ENCODE measurements at regions not wholly inside any gene's neighbourhood (a gene's known extent, or its start where the extent isn't known, plus 50 kb on each side); places are given as distances from the start of the nearest gene placed in this dataset.

DNA sequence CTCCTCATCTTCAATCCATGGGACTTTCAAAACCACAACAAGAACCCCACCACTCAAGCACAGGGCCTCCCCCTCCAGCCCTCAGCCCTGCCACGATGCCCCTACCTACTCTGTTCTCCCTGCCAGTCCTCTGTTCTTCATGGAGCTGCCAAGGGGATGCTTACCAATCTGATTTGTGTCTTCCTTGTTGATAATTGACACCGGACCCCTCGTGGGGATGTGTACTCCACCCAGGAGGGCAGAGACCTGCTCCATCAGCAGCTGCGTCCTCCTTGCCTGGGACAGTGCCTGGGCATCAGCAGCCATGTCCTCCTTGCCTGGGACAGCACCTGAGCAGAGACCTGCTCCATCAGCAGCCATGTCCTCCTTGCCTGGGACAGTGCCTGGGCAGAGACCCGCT lies 1489.2 kb downstream of the TBC1D22A start:
- Histone ChIP-seq H3K4me3 (replicated peaks; ENCODE audit: low read depth, low read length) (no peak overlapping the region), H3K36me3 (ENCODE audit: control insufficient read depth, insufficient read depth, low read length) (no peaks in the 10 kb centered on the region), H3K27me3 (replicated peaks; ENCODE audit: control insufficient read depth, insufficient read depth, low read length) (no peaks in the 10 kb centered on the region)
- TF ChIP-seq, protein P1, sequence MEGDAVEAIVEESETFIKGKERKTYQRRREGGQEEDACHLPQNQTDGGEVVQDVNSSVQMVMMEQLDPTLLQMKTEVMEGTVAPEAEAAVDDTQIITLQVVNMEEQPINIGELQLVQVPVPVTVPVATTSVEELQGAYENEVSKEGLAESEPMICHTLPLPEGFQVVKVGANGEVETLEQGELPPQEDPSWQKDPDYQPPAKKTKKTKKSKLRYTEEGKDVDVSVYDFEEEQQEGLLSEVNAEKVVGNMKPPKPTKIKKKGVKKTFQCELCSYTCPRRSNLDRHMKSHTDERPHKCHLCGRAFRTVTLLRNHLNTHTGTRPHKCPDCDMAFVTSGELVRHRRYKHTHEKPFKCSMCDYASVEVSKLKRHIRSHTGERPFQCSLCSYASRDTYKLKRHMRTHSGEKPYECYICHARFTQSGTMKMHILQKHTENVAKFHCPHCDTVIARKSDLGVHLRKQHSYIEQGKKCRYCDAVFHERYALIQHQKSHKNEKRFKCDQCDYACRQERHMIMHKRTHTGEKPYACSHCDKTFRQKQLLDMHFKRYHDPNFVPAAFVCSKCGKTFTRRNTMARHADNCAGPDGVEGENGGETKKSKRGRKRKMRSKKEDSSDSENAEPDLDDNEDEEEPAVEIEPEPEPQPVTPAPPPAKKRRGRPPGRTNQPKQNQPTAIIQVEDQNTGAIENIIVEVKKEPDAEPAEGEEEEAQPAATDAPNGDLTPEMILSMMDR (IDR thresholded peaks at IDR 0.05; ENCODE audit: insufficient read depth, low read length, poor library complexity, severe bottlenecking): no peak
- no peak for DNase-seq (ENCODE audit: extremely low read depth, insufficient read length)

DNA sequence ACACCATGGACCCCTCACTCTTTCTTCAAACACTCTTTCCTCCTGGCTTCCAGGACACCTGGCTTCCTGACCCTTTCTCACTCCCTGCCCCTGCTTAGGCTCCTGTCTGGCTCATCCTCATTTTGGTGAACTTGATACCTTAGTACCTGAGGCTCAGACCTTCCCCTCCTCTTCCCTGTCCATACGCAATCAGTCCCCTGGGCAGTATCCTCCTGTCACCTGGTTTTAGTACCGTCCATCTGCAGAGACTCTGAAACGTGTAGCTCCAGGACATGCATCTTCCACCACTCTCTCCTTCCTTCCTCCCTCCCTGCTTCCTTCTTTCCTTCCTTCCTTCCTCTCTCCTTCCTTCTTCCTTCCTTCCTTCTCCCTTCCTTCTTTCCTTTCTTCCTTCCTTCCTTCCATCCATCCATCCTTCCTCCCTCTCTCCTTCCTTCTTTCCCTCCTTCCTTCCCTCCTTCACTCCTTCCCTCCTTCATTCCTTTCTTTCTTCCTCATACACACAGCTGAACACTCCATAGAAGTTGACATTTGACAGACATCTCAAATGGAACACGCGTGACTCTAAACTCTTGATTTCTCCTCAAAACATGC lies 1488.6 kb downstream of the TBC1D22A start:
- TF ChIP-seq, protein P1 (IDR thresholded peaks at IDR 0.05; ENCODE audit: insufficient read depth, low read length, poor library complexity, severe bottlenecking): no peak
- no peaks in the 10 kb centered on the region for H3K27me3 ChIP-seq (replicated peaks; ENCODE audit: control insufficient read depth, insufficient read depth, low read length)
- no peak for DNase-seq (ENCODE audit: extremely low read depth, insufficient read length)

GRCh38 chr22:48250286-48250895 lies 1487.9 kb downstream of the TBC1D22A start:
- H3K4me3 ChIP-seq (replicated peaks; ENCODE audit: low read depth, low read length): no peak overlapping the region
- TF ChIP-seq, protein P1 (IDR thresholded peaks at IDR 0.05; ENCODE audit: insufficient read depth, low read length, poor library complexity, severe bottlenecking): no peak
- H3K27me3 ChIP-seq (replicated peaks; ENCODE audit: control insufficient read depth, insufficient read depth, low read length): no peaks in the 10 kb centered on the region
- DNase-seq (ENCODE audit: extremely low read depth, insufficient read length): no peak
- no peaks in the 10 kb centered on the region for H3K36me3 ChIP-seq (ENCODE audit: control insufficient read depth, insufficient read depth, low read length)

More for the DNA sequence above, 1488.6 kb downstream of the TBC1D22A start:
- no peak overlapping the region for H3K4me3 ChIP-seq (replicated peaks; ENCODE audit: low read depth, low read length)
- no peaks in the 10 kb centered on the region for H3K36me3 ChIP-seq (ENCODE audit: control insufficient read depth, insufficient read depth, low read length)

DNA sequence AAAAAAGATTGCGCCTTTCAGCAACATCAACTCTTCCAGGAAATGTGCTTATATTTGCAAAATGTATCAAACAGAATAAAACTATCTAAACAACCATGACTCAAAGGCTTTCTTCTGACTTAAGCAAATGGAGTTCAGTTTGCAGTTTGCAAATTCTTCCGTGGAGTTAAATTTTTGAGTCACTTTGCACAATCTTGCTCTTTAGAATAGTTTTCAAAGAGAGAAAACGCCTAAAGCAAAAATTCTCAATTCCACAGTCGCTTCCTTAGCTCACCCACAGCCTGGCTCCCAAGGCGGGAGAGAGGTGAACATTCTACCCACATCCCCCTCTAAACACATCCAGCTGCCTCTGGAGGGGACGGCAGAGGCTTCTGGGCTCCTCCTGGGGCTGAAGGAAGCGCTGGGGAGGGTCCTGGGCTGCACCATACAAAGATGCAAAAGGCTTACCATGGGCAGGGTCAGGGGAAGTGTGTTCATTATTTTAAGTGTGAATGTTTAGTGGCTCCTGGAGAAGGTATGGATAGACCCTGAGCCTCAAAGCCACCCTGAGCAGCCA lies 1487.3 kb downstream of the TBC1D22A start:
- no peaks in the 10 kb centered on the region for H3K36me3 ChIP-seq (ENCODE audit: control insufficient read depth, insufficient read depth, low read length)
- DNase-seq (ENCODE audit: extremely low read depth, insufficient read length): no peak
- no peak overlapping the region for H3K4me3 ChIP-seq (replicated peaks; ENCODE audit: low read depth, low read length)
- TF ChIP-seq, protein P1 (IDR thresholded peaks at IDR 0.05; ENCODE audit: insufficient read depth, low read length, poor library complexity, severe bottlenecking): no peak
- no peaks in the 10 kb centered on the region for H3K27me3 ChIP-seq (replicated peaks; ENCODE audit: control insufficient read depth, insufficient read depth, low read length)

- no peaks in the 10 kb centered on the region for H3K27me3 ChIP-seq (replicated peaks; ENCODE audit: control insufficient read depth, insufficient read depth, low read length)
- TF ChIP-seq, protein P1 (IDR thresholded peaks at IDR 0.05; ENCODE audit: insufficient read depth, low read length, poor library complexity, severe bottlenecking): no peak
- no peak overlapping the region for H3K4me3 ChIP-seq (replicated peaks; ENCODE audit: low read depth, low read length)
- no peaks in the 10 kb centered on the region for H3K36me3 ChIP-seq (ENCODE audit: control insufficient read depth, insufficient read depth, low read length)
- DNase-seq (ENCODE audit: extremely low read depth, insufficient read length): no peak
Measured at GRCh38 chr22:48248901-48249455, 1486.5 kb downstream of the TBC1D22A start.
